Suprapubic skin (tissue), 3 donors: ENCODE measurements at regions not wholly inside any gene's neighbourhood (a gene's known extent, or its start where the extent isn't known, plus 50 kb on each side); places are given as distances from the start of the nearest gene placed in this dataset.

Source experiments
- POLR2A ChIP-seq, 2 donors: fragments of 450-650 bp; IDR thresholded peaks; one replicate each; pipeline ENCODE4 v1.6.1; 2017; ENCODE audit warnings: antibody characterized with exemption in 2 of 2, mild to moderate bottlenecking in 2 of 2, moderate library complexity in 2 of 2
- TF ChIP-seq, protein P1 (sequence below), 2 donors: fragments of 200-600 bp in 1 of 2; fragments of 450-650 bp in 1 of 2; sonication (generic) in 1 of 2; IDR thresholded peaks; one replicate each; pipeline ENCODE4 v1.5.1; 2016 to 2019; ENCODE audit warnings: antibody characterized with exemption in 2 of 2, mild to moderate bottlenecking in 1 of 2, moderate library complexity in 1 of 2

DNA sequence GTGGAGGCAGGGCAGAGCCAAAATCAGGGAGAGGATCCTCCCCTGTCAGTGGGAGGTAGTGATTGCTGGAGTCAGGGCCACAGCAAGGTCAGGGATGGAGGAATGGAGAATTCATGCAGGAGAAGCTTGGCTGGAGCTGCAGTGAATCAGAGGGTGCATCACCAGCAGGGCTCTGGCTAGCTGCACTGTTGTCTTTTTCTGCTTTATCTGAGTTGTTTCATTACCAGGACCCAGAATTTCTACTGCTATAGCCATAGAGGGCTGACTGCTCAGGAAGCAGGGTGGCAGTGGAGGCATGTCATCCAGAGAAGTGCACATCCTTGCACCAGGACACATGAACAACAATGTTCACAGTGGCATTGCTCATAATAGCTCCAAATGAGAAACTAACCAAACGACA, 113.5 kb upstream of the GALNT15 start:
- TF ChIP-seq POLR2A (IDR thresholded peaks at IDR 0.05), result no peak
- TF ChIP-seq, protein P1, sequence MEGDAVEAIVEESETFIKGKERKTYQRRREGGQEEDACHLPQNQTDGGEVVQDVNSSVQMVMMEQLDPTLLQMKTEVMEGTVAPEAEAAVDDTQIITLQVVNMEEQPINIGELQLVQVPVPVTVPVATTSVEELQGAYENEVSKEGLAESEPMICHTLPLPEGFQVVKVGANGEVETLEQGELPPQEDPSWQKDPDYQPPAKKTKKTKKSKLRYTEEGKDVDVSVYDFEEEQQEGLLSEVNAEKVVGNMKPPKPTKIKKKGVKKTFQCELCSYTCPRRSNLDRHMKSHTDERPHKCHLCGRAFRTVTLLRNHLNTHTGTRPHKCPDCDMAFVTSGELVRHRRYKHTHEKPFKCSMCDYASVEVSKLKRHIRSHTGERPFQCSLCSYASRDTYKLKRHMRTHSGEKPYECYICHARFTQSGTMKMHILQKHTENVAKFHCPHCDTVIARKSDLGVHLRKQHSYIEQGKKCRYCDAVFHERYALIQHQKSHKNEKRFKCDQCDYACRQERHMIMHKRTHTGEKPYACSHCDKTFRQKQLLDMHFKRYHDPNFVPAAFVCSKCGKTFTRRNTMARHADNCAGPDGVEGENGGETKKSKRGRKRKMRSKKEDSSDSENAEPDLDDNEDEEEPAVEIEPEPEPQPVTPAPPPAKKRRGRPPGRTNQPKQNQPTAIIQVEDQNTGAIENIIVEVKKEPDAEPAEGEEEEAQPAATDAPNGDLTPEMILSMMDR (IDR thresholded peaks at IDR 0.05), result no peak
